ENCODE measurements at regions not wholly inside any gene's neighbourhood (a gene's known extent, or its start where the extent isn't known, plus 50 kb on each side); places are given as distances from the start of the nearest gene placed in this dataset.

- Histone ChIP-seq H2BK12ac (ENCODE audit: low read depth, low read length) (no peak overlapping the region), H3K56ac (replicated peaks; ENCODE audit: insufficient read length, low read depth, low read length) (no peak overlapping the region), H3K9me3 (ENCODE audit: insufficient read depth in 2 of 2, low read depth in 1 of 2, low read length in 1 of 2) (no peaks in the 10 kb centered on the region), H2AK5ac (ENCODE audit: low read depth, low read length) (no peak overlapping the region), H4K8ac (ENCODE audit: extremely low read depth, insufficient read depth, low read length) (no peak overlapping the region), H2AFZ (ENCODE audit: low read length) (no peak overlapping the region), H3K27me3 (replicated peaks in 1 of 4; ENCODE audit: control insufficient read depth in 3 of 4, extremely low read depth in 1 of 4, insufficient read depth in 3 of 4, low read length in 3 of 4) (no peaks in the 10 kb centered on the region), H3K4me1 (replicated peaks in 1 of 4; ENCODE audit: control insufficient read depth in 3 of 4, insufficient read depth in 4 of 4, low read length in 3 of 4) (peaks cover 0 to 5% (median 1%) of the 10 kb centered on the region in 4 experiments; a peak in 3 of 7 replicates), H3K4me2 (ENCODE audit: insufficient read depth in 1 of 2, low read depth in 2 of 2, low read length in 2 of 2) (no peak overlapping the region), H3K23me2 (ENCODE audit: low read depth, low read length) (peaks cover 1% of the 10 kb centered on the region; the same call in 1 of the 2 replicates), H2BK120ac (replicated peaks; ENCODE audit: low read depth, low read length) (no peak overlapping the region), H2BK5ac (ENCODE audit: low read depth, low read length) (no peak overlapping the region), H2BK15ac (ENCODE audit: low read length) (no peak overlapping the region), H2BK20ac (ENCODE audit: low read length) (no peak overlapping the region), H3K79me2 (ENCODE audit: control insufficient read depth in 1 of 2, insufficient read depth in 2 of 2, low read length in 2 of 2) (no peaks in the 10 kb centered on the region), H3K36me3 (ENCODE audit: control insufficient read depth in 2 of 4, insufficient read depth in 4 of 4, low read length in 3 of 4) (no peaks in the 10 kb centered on the region), H4K20me1 (replicated peaks in 1 of 2; ENCODE audit: control insufficient read depth in 1 of 2, insufficient read depth in 2 of 2, low read length in 2 of 2) (no peaks in the 10 kb centered on the region), H3K23ac (ENCODE audit: insufficient read length) (no peak overlapping the region), H3K79me1 (ENCODE audit: low read depth, low read length) (no peaks in the 10 kb centered on the region), H3K27ac (ENCODE audit: low read depth, low read length) (no peak overlapping the region), H4K5ac (ENCODE audit: insufficient read length, low read depth, low read length) (no peak overlapping the region), H3K14ac (ENCODE audit: insufficient read length) (no peak overlapping the region), H3K9ac (replicated peaks in 1 of 4; ENCODE audit: extremely low read depth in 1 of 4, low read depth in 3 of 4, low read length in 3 of 4) (no peak overlapping the region), H4K91ac (replicated peaks; ENCODE audit: insufficient read length, low read length) (no peak overlapping the region), H3K18ac (ENCODE audit: extremely low read depth, low read length) (no peak overlapping the region), H3K4me3 (ENCODE audit: extremely low read depth in 1 of 4, insufficient read depth in 2 of 4, low read depth in 3 of 4, low read length in 4 of 4) (no peak overlapping the region), H3K4ac (replicated peaks; ENCODE audit: insufficient read length, low read depth, low read length) (no peak overlapping the region)
- no peak for DNase-seq (ENCODE audit: low read depth in 1 of 2, low spot score in 2 of 2)
- WGBS, 2 experiments (ENCODE audit: extremely low coverage in 1 of 2, insufficient coverage in 1 of 2, insufficient read length in 1 of 2, insufficient replicate concordance in 2 of 2, low coverage in 1 of 2, low lambda C conversion rate in 2 of 2, missing lambda C conversion rate in 1 of 2): 92% methylated on average over 2 of the region's 2 CpGs; no CpG with 5 or more reads in 1 of the 2 experiments
- no peak for FAIRE-seq
- POLR2A ChIA-PET (ENCODE audit: partially characterized antibody): interaction anchor here (1.4 to 1.7 kb wide), 2 partner anchors 11 to 18 kb away, joined by 4 to 5 read pairs; no protein-coding TSS in a partner anchor
- CTCF ChIA-PET (ENCODE audit: partially characterized antibody): interaction anchor here (1.5 to 1.8 kb wide), 2 partner anchors 24 to 86 kb away, joined by 3 to 6 read pairs; no protein-coding TSS in a partner anchor
- TF ChIP-seq ATF3 (IDR thresholded peaks at IDR 0.05; ENCODE audit: insufficient read depth, low read depth, low read length) (no peak), JUN (IDR thresholded peaks at IDR 0.05; ENCODE audit: low read depth, low read length) (no peak), KDM5A (IDR thresholded peaks at IDR 0.05; ENCODE audit: low read length) (no peak), POLR2A (IDR thresholded peaks at IDR 0.05; ENCODE audit: control extremely low read depth in 1 of 2, low read depth in 2 of 2, low read length in 2 of 2) (no peak)
These were observed 216.9 kb upstream of the GALNT17 start for GRCh38 chr7:70915067-70915466.

Measured in H1 (cell line).